Retinal pigment epithelial cell (primary cell): ENCODE measurements at regions not wholly inside any gene's neighbourhood (a gene's known extent, or its start where the extent isn't known, plus 50 kb on each side); places are given as distances from the start of the nearest gene placed in this dataset.

ENCODE experiments used
- DNase-seq: peaks from one replicate; pipeline ENCODE4 v3.0.0-alpha.2; 2010; ENCODE audit warnings: low read depth
- H3K4me3 ChIP-seq: 2 replicates; pipeline ENCODE4 v1.5.1; 2011; ENCODE audit warnings: mild to moderate bottlenecking, low read length, control low read depth, moderate library complexity
- CTCF ChIP-seq: conservative IDR thresholded peaks from 2 replicates; pipeline ENCODE4 v1.5.1; 2011; ENCODE audit warnings: low read depth, low read length, control low read depth, inconsistent platforms

GRCh38 chr4:14771094-14771493 lies 231.2 kb upstream of the CPEB2 start:
- no peak overlapping the region for H3K4me3 ChIP-seq
- TF ChIP-seq CTCF, result no peak
- no peak for DNase-seq

- no peak for DNase-seq
- H3K4me3 ChIP-seq, result no peak overlapping the region
- no peak for TF ChIP-seq CTCF
Observed at GRCh38 chr4:14771504-14772175, 230.6 kb upstream of the CPEB2 start.

- TF ChIP-seq CTCF, result no peak
- H3K4me3 ChIP-seq, result no peak overlapping the region
- no peak for DNase-seq
Observed at GRCh38 chr4:14772388-14772787, 229.9 kb upstream of the CPEB2 start.

- H3K4me3 ChIP-seq, result no peak overlapping the region
- TF ChIP-seq CTCF, result no peak
- peak; percentile 24 for DNase-seq
Observed at GRCh38 chr4:14783011-14783877, 219.0 kb upstream of the CPEB2 start.

- no peak for TF ChIP-seq CTCF
- no peak overlapping the region for H3K4me3 ChIP-seq
- no peak for DNase-seq
Observed at GRCh38 chr4:14787221-14787620, 215.1 kb upstream of the CPEB2 start.

GRCh38 chr4:14787894-14788293 lies 214.4 kb upstream of the CPEB2 start:
- TF ChIP-seq CTCF, result peak; percentile 50
- DNase-seq, result no peak
- H3K4me3 ChIP-seq, result no peak overlapping the region

- no peak overlapping the region for H3K4me3 ChIP-seq
Observed at GRCh38 chr4:14790494-14790893, 211.8 kb upstream of the CPEB2 start.

More at GRCh38 chr4:14790494-14790893, 211.8 kb upstream of the CPEB2 start:
- no peak for TF ChIP-seq CTCF
- no peak for DNase-seq
